ENCODE measurements at regions not wholly inside any gene's neighbourhood (a gene's known extent, or its start where the extent isn't known, plus 50 kb on each side); places are given as distances from the start of the nearest gene placed in this dataset.

- no peak for DNase-seq
Measured at GRCh38 chr9:20042128-20042711, 253.4 kb upstream of the SLC24A2 start.

DNA sequence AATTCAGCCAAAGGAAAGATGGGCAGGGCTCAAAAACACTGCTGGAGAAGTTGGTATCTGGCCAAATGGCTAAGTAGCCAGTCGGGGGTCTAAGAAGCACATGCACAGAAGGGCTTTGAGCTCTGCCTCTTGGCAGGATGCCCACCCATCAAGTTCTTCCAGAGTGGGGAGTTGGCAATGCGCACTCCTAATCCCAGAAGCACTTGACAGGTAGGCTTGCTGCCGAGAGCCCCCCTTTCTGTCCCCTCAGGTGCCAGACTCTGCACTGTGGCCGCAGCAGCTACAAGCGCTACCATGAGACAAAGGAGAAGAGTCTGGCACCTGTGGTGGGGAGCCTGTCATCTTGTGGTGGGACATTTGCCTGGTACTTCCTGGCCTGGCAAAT, 252.9 kb upstream of the SLC24A2 start:
- peak; percentile 49 for DNase-seq

GRCh38 chr9:20040991-20041696, 252.3 kb upstream of the SLC24A2 start:
- DNase-seq = peak; percentile 77

DNA sequence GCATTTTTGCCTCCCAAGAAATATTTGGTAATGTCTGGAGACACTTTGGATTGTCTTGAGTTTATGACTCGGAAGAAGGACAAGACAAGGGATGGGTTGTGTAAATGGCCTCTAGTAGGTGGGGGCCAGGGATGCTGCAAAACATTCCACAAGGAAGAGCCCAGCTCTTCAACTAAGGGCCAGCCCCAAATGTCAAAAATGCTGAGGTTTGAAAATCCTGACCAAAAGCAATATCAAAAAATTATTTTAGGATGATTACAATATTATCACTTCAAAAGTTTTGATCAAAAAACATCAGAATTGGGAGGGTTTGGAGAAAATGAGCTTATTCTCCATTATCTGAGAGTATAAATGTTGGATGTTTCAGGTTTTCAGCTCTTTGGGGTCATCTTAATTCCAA, 248.9 kb upstream of the SLC24A2 start:
- DNase-seq = no peak

- DNase-seq = no peak
Measured at GRCh38 chr9:20033511-20033910, 244.7 kb upstream of the SLC24A2 start.

GRCh38 chr9:20032413-20033006, 243.7 kb upstream of the SLC24A2 start:
- no peak for DNase-seq

DNA sequence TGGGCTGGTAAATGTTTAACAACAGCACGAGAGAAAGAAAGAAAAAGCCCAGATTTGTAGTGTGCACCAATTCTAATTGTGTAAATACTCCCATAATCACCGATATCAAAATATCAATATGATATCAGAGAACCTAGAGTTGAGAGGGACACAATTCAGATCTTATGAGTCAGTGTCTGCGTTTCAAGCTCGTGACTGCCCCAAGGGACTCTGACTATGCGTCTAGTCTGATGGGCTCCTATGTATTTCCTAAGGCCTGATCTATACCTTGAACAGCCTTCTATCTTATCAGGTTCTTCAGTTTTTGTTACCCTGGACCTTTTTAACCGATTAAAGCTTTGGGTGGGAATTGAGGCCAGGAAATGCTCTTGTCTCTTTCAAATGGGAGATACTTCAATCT, 243.0 kb upstream of the SLC24A2 start:
- DNase-seq = no peak

GRCh38 chr9:20030671-20031070, 241.8 kb upstream of the SLC24A2 start:
- DNase-seq = no peak

GRCh38 chr9:20030221-20030620, 241.4 kb upstream of the SLC24A2 start:
- DNase-seq = no peak

DNA sequence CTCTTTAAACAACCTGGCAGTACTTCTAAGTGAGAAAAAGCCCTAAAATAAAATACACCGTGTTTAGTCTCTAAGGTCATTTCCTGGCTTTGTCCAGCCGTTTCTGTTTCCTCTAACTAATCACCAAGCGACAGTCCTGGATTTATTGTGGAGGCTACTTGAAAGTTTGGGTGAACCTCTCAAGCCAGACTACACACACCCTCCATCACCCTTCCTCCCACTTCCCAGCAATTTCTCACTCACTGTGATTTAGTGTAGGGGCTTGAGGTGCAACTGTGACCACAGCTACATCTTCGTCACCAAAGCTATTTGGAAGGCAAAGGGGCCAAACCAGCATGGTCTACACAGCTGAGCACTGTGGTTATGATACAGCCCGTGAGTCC, 240.0 kb upstream of the SLC24A2 start:
- DNase-seq = no peak

GRCh38 chr9:20028192-20028848, 239.5 kb upstream of the SLC24A2 start:
- DNase-seq = no peak

DNA sequence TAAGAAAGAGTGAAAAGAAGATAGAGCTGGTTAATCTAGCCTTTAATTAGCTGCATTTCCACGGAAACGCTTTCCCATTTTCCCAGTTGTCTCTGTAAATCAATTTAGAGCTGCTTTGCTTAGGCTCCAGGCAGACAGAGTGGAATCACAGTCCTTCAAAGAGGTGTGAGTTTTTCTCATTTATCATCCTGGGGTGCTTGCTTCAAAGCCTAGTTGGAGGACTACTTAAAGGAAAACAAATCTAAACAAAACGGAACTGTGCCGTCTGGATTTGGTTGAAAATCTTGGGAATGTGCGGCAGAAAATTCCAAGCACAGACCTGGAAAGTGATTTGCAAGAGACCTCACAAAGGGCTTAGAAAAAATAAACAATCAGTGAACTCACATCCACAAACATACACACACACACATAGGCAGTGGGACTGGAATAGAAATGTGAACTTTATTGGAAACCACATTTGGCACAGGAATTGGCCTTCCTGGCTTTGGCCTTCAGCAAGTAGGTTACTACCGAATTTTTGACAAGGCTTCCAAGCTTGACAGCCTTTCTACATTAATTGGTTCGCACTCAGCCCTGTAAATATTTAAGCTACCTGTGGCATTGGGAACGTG, 235.2 kb upstream of the SLC24A2 start:
- no peak for DNase-seq

DNA sequence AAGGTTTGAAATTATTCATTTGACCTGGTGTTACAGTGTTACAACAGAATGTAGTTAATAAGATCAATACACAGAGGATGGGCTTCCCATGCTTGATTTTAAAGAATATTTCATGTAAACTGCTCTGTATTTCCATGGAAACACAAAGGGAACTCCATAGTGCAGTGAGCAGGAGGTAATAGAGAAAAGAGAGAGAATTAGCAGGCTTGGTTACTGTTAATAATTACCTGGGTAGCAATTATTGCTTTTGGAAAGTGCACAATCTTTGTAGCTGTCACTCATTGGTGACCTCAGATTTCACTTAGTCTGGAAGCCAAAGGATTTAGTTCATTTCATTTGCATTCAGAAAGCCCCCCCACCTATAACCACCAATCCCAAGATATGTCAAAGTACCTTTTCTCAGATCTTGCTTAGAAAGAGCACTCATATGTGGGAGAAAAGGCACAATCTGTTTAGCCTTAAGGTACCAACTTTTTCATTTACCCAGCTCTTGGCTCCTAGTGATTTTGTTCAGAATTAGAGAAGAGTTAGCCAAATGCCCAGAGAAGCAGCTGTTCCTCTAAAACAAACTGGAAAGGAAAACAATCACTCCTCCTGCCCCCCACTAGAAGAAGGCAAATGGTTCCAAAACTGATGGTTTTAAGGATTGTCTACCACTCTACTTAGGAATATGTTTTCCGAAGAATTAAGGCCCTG, 234.5 kb upstream of the SLC24A2 start:
- no peak for DNase-seq

GRCh38 chr9:20022410-20022809, 233.6 kb upstream of the SLC24A2 start:
- no peak for DNase-seq

GRCh38 chr9:20016611-20017010, 227.8 kb upstream of the SLC24A2 start:
- no peak for DNase-seq

DNA sequence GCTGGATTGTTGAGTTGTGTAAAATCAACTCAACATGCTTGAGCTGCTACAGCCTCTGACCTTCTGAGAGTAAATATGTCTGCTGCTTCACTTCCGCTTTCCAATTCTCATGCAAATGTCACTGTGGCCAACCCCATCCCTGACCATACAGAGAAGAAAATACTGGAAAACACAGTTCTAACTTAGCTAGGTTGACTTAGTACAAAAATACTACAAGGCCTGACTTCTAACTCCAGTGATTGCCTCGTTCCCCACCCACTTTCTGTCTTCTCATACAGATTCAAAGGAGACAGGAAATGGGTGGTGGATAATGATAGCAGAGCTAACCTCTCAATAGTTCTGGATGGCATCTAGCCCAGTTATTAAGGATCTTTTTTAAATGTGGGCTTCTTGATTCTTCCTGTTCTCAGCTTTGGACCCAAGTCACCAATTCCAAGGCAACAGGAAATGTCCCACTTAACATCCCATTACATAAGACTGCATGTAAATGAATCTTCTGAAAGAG, 226.6 kb upstream of the SLC24A2 start:
- no peak for DNase-seq

- DNase-seq = no peak
Measured at GRCh38 chr9:20014168-20014567, 225.3 kb upstream of the SLC24A2 start.

DNA sequence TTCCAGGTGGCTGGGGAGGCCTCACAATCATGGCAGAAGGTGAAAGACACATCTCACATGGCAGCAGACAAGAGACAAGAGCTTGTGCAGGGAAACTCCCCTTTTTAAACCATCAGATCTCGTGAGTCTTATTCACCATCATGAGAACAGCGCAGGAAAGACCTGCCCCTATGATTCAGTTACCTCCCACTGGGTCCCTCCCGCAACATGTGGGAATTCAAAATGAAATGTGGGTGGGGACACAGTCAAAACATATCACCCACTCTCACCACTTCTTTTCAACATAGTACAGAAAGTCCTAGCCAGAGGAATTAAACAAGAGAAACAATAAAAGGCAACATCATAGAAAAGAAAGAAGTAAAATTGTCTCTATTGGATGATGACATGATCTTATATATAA, 223.4 kb upstream of the SLC24A2 start:
- DNase-seq = no peak

GRCh38 chr9:20009606-20010005, 220.8 kb upstream of the SLC24A2 start:
- no peak for DNase-seq

- no peak for DNase-seq
Measured at GRCh38 chr9:20002011-20002410, 213.2 kb upstream of the SLC24A2 start.

GRCh38 chr9:20001058-20001457, 212.2 kb upstream of the SLC24A2 start:
- no peak for DNase-seq

- DNase-seq = no peak
Measured at GRCh38 chr9:19999491-20000057, 210.7 kb upstream of the SLC24A2 start.

All from skin of body (tissue), 1 donor.